GM21526 (cell line): ENCODE measurements at regions not wholly inside any gene's neighbourhood (a gene's known extent, or its start where the extent isn't known, plus 50 kb on each side); places are given as distances from the start of the nearest gene placed in this dataset.
"Not testable (repeated sequence)": the region's sequence is repeated elsewhere in the genome, so short reads cannot be mapped to it uniquely, and the experiment has no call there.

Experiments
- ATAC-seq: cut with Tn5 transposase; IDR thresholded peaks from one replicate; pipeline ENCODE4 v1.9.1; 2021; ENCODE audit warnings: moderate library complexity; ENCODE audit not compliant: unreplicated experiment, low FRiP score

GRCh38 chr10:30703446-30703845 lies 73.9 kb upstream of the LYZL2 start:
- ATAC-seq, result not testable (repeated sequence)

GRCh38 chr10:30702860-30703259 lies 73.3 kb upstream of the LYZL2 start:
- no peak for ATAC-seq

- ATAC-seq, result peak; percentile 57
Observed at GRCh38 chr10:30701451-30702173, 72.1 kb upstream of the LYZL2 start.

- ATAC-seq, result no peak
Observed at GRCh38 chr10:30697806-30698205, 68.3 kb upstream of the LYZL2 start.

GRCh38 chr10:30697221-30697620 lies 67.7 kb upstream of the LYZL2 start:
- ATAC-seq, result not testable (repeated sequence)

- not testable (repeated sequence) for ATAC-seq
Observed at GRCh38 chr10:30696416-30697185, 67.0 kb upstream of the LYZL2 start.

- ATAC-seq, result not testable (repeated sequence)
Observed at GRCh38 chr10:30695481-30696236, 66.1 kb upstream of the LYZL2 start.

- ATAC-seq, result no peak
Observed at GRCh38 chr10:30694518-30695228, 65.1 kb upstream of the LYZL2 start.

GRCh38 chr10:30691639-30692015 lies 62.1 kb upstream of the LYZL2 start:
- no peak for ATAC-seq

GRCh38 chr10:30690948-30691638 lies 61.5 kb upstream of the LYZL2 start:
- ATAC-seq, result not testable (repeated sequence)

- no peak for ATAC-seq
Observed at GRCh38 chr10:30688456-30688855, 58.9 kb upstream of the LYZL2 start.

GRCh38 chr10:30687698-30688213 lies 58.2 kb upstream of the LYZL2 start:
- peak; percentile 74 for ATAC-seq

- ATAC-seq, result no peak
Observed at GRCh38 chr10:30686708-30687107, 57.2 kb upstream of the LYZL2 start.

GRCh38 chr10:30683496-30683895 lies 53.9 kb upstream of the LYZL2 start:
- no peak for ATAC-seq

- ATAC-seq, result not testable (repeated sequence)
Observed at GRCh38 chr10:30682377-30683199, 53.0 kb upstream of the LYZL2 start.

GRCh38 chr10:30680908-30681307 lies 51.4 kb upstream of the LYZL2 start:
- ATAC-seq, result no peak
